Activated gamma-delta T cell treated with Interleukin-2 at 50 U/mL for 16 hours (primary cell): ENCODE measurements at regions not wholly inside any gene's neighbourhood (a gene's known extent, or its start where the extent isn't known, plus 50 kb on each side); places are given as distances from the start of the nearest gene placed in this dataset.

ENCODE experiments used
- DNase-seq: peaks from one replicate; pipeline ENCODE4 v3.0.0-alpha.2; 2020

- DNase-seq: no peak
These were observed 58.7 kb upstream of the PPP2R5A start for GRCh38 chr1:212226467-212226866.

- no peak for DNase-seq
These were observed 57.1 kb upstream of the PPP2R5A start for GRCh38 chr1:212228076-212228475.

GRCh38 chr1:212228591-212229119 lies 56.6 kb upstream of the PPP2R5A start:
- no peak for DNase-seq

GRCh38 chr1:212229654-212230053 lies 55.6 kb upstream of the PPP2R5A start:
- no peak for DNase-seq

GRCh38 chr1:212230329-212230728 lies 54.9 kb upstream of the PPP2R5A start:
- no peak for DNase-seq

GRCh38 chr1:212231372-212231771 lies 53.8 kb upstream of the PPP2R5A start:
- DNase-seq: no peak

GRCh38 chr1:212232090-212232489 lies 53.1 kb upstream of the PPP2R5A start:
- DNase-seq: no peak

- DNase-seq: no peak
These were observed 51.9 kb upstream of the PPP2R5A start for GRCh38 chr1:212233321-212233720.

GRCh38 chr1:212234431-212235395 lies 50.5 kb upstream of the PPP2R5A start:
- DNase-seq: no peak
